Lung microvascular endothelial cell (primary cell): ENCODE measurements at regions not wholly inside any gene's neighbourhood (a gene's known extent, or its start where the extent isn't known, plus 50 kb on each side); places are given as distances from the start of the nearest gene placed in this dataset.

Source experiments
- DNase-seq, 2 donors: peaks; one replicate each; pipeline versions ENCODE4 v3.0.0 to v3.0.0-alpha.2; 2010; ENCODE audit warnings: low read depth in 2 of 2

- DNase-seq: no peak
Observed at GRCh38 chr11:112806876-112807275, 154.3 kb upstream of the NCAM1 start.

- no peak for DNase-seq
Observed at GRCh38 chr11:112809429-112809828, 151.8 kb upstream of the NCAM1 start.

- DNase-seq: no peak
Observed at GRCh38 chr11:112810951-112811350, 150.3 kb upstream of the NCAM1 start.

GRCh38 chr11:112811783-112812182, 149.4 kb upstream of the NCAM1 start:
- no peak for DNase-seq

- DNase-seq: peak in 1 of 2 donors; percentile 4
Observed at GRCh38 chr11:112812729-112813128, 148.5 kb upstream of the NCAM1 start.

GRCh38 chr11:112814168-112814567, 147.1 kb upstream of the NCAM1 start:
- DNase-seq: no peak

- no peak for DNase-seq
Observed at GRCh38 chr11:112817376-112817775, 143.8 kb upstream of the NCAM1 start.

GRCh38 chr11:112822478-112823274, 138.5 kb upstream of the NCAM1 start:
- DNase-seq: peak in 1 of 2 donors; percentile 20

- no peak for DNase-seq
Observed at GRCh38 chr11:112826026-112826425, 135.2 kb upstream of the NCAM1 start.

GRCh38 chr11:112826788-112827187, 134.4 kb upstream of the NCAM1 start:
- DNase-seq: no peak

GRCh38 chr11:112828421-112828820, 132.8 kb upstream of the NCAM1 start:
- DNase-seq: no peak

- DNase-seq: no peak
Observed at GRCh38 chr11:112829971-112830654, 131.1 kb upstream of the NCAM1 start.

GRCh38 chr11:112831041-112831440, 130.2 kb upstream of the NCAM1 start:
- DNase-seq: no peak

GRCh38 chr11:112831969-112832766, 129.1 kb upstream of the NCAM1 start:
- DNase-seq: no peak

- DNase-seq: no peak
Observed at GRCh38 chr11:112834277-112834755, 126.9 kb upstream of the NCAM1 start.

GRCh38 chr11:112835591-112836255, 125.5 kb upstream of the NCAM1 start:
- DNase-seq: no peak

GRCh38 chr11:112836256-112836602, 125.0 kb upstream of the NCAM1 start:
- DNase-seq: no peak

- DNase-seq: peak in 1 of 2 donors; percentile 7
Observed at GRCh38 chr11:112837162-112837826, 123.9 kb upstream of the NCAM1 start.

- DNase-seq: no peak
Observed at GRCh38 chr11:112839051-112839450, 122.2 kb upstream of the NCAM1 start.

- no peak for DNase-seq
Observed at GRCh38 chr11:112841729-112842128, 119.5 kb upstream of the NCAM1 start.

- no peak for DNase-seq
Observed at GRCh38 chr11:112842151-112842550, 119.1 kb upstream of the NCAM1 start.
